EH (cell line): ENCODE measurements at regions not wholly inside any gene's neighbourhood (a gene's known extent, or its start where the extent isn't known, plus 50 kb on each side); places are given as distances from the start of the nearest gene placed in this dataset.
"Not testable (repeated sequence)": the region's sequence is repeated elsewhere in the genome, so short reads cannot be mapped to it uniquely, and the experiment has no call there.

Experiments
- DNase-seq: peaks from one replicate; pipeline ENCODE4 v3.0.0-alpha.2; 2015; ENCODE audit warnings: low read depth

- peak; percentile 26 for DNase-seq
Observed at GRCh38 chr6:105726902-105727655, 324.2 kb upstream of the PREP start.

- DNase-seq = no peak
Observed at GRCh38 chr6:105714846-105715245, 312.0 kb upstream of the PREP start.

DNA sequence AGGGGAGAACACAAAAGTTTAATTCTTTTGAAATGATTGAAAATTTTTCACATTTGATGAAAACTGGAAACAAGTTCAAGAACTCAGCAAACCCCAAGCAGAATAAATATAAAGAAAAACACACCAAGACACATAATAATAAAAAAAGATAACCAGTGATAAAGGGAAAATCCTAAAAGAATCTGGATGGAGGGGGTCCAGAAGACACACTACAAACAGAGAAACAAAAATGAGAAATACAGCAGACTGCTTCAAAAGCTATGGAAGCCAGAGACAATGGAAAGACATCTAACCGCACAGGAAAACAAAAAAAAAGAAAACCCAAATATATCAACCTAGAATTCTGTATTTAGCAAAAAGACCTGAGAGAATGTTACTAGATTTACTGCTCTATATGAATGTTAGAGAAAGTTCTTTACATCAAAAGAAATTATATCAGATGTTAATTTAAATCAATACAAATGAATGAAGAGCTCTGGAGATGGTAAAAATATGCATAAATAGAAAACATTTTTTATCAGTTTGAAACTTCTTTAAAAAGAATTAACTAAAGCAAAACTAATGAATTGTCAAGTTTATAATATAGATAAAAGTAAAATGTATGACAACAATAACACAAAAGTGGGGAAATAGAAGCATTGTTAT, 310.7 kb upstream of the PREP start:
- DNase-seq = peak; percentile 21

GRCh38 chr6:105711216-105711615, 308.3 kb upstream of the PREP start:
- DNase-seq = peak; percentile 73

DNA sequence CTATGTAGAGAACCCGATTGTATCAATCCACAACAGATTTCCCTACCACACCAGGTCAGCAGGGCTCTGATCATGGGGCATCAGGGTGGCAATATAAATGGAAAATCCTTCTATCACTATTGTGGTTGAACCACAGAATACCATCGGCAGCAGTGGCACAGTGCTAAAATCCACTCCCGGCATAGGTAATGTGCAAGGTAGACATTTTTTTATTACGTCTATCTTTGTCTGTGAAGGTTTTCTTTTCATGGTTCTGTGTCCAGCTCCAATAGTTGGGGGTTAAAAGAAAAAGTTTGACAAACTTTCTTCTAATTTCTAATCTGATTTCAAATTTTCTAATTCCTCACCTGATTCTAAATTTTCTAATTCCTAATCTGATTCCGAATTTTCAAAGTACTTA, 302.7 kb upstream of the PREP start:
- DNase-seq = no peak

DNA sequence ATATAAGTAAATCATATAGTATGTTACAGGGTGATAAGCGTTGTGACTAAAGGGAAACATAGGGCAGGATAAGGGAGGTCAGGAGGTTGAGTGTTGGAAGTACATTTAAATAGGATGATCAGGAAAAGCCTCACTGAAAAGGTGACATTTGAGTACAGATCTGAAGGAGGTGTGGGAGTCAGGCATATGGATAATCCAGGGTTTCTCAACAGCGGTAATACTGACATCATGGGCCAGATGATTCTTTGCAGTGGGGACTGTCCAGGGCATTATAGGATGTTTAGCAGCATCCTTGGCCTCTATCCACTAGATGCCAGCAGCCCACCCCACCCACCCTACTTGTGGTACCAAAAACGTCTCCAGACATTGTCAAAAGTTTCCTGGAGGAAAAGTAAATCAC, 292.6 kb upstream of the PREP start:
- no peak for DNase-seq

GRCh38 chr6:105692613-105693215, 289.8 kb upstream of the PREP start:
- no peak for DNase-seq

DNA sequence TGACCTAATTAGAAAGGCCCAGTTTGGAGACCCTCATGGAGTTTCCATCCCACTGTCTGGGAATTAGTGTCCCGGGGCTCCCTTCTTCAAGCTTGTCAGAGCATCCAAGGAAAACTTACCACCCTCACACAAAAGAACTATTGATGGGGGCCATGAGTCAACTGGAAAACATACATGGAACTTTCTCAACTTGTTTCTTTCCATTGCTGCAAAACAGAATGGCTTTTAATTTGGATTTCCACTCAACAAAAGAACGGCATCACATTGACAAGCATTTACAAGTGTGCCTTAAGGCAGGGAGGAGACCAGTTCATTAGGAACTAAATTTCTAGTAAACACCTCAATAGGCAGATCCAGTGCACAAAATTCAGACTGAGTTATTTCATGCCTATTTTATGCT, 289.1 kb upstream of the PREP start:
- no peak for DNase-seq

- DNase-seq = no peak
Observed at GRCh38 chr6:105691081-105691480, 288.2 kb upstream of the PREP start.

- DNase-seq = no peak
Observed at GRCh38 chr6:105688573-105688972, 285.7 kb upstream of the PREP start.

DNA sequence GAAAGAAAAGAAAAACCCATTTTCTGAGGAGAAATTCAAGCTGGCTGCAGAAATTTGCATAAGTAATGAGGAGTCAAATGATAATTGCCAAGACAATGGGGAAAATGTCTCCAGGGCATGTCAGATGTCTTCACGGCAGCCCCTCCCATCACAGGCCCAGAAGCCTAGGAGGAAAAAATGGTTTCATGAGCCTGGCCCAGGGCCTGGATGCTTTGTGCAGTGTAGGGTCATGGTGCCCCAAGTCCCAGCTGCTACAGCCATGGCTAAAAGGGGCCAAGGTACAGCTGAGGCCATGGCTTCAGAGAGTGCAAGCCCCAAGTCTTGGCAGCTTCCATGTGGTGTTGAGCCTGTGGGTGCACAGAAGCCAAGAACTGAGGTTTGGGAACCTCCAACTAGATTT, 283.9 kb upstream of the PREP start:
- not testable (repeated sequence) for DNase-seq

DNA sequence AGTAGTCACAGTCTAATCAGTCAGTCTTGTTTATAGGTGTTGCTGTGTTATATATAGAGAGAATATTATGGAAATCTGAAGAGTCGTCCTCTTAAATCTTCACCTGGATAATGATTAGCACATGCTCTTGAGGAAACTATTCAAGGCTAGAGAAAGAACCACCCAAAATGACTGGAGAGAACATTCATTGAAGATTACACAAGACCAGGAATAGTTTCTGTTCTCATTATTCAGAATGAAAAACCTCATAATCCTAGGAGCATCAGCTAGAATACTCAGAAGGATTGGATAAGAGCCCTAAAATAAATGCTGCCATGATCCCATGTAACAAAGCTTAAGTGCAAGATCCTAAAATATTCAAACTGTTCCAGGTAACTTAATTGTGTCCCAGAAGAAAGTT, 278.2 kb upstream of the PREP start:
- no peak for DNase-seq

- DNase-seq = no peak
Observed at GRCh38 chr6:105680131-105680530, 277.2 kb upstream of the PREP start.

GRCh38 chr6:105678516-105678915, 275.6 kb upstream of the PREP start:
- peak; percentile 30 for DNase-seq

GRCh38 chr6:105677671-105678475, 275.0 kb upstream of the PREP start:
- peak; percentile 17 for DNase-seq

GRCh38 chr6:105676857-105677256, 274.0 kb upstream of the PREP start:
- no peak for DNase-seq

DNA sequence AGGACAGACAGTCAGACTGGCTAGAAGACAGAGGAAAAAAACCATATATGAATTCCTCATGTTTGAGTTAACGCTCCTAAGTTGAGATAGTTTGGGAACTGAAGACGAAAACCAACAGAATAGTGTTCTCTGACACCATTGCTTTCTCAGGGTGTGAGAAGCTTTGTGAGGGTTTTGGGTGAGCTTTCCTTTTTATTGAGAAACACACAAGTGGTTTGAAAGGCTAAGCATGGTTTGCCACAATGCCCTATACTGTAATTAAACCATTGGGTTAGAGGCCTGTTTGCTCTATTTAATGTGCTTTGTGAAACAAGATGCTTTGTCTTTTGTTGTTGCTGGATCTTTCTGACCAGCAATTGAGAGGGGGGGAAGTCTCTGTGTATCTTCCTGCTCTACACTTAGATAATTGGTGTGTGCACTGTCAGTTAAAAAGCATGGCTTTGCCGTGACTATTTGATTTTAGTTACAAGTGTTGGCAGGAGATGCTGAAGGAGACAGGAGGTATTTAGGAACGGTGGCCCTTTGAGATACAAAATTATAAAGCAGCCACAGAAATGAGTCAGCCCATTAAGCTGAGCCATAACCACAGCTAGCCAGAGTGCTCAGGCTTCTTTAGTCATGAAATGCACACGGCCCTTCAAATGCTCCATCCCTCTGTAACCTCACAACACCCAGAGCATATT, 273.0 kb upstream of the PREP start:
- DNase-seq = peak; percentile 98

- not testable (repeated sequence) for DNase-seq
Observed at GRCh38 chr6:105672856-105673538, 270.1 kb upstream of the PREP start.

DNA sequence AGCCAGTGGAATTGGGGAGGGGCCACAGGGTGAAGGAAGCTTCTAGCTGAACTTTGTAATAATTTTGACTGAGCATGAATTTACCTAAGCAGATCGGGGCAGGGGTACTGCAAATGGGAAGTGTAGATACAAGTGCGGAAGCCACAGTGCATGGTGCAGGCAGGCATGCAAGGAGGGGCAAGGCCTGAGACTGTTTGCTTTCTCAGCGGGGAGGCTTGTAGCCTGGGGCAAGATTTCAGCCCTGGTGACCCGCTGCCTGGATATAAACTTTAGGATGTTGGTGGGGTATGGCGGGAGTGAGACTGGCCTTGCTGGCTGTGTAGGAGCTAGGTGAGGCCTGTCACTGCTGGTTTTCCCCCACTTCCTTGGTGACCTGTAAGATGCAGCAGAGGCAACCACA, 266.4 kb upstream of the PREP start:
- DNase-seq = no peak

DNA sequence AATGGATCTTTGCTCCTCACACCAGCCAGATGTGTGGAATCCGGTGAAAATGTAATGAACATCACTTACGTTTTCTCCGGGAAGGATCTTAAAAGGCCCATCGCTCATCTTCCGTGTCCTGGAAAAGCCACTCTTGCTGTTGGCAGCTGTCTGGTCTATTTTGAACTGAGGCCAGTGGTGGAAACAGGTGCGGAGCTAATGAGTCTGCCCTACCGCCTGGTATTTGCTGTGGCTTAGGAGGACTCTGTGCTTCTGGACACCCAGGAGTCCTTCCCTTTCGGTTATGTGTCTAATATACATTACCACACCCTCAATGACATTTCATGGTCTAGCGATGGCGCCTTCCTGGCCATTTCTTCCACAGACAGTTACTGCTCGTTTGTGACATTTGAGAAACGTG, 264.2 kb upstream of the PREP start:
- no peak for DNase-seq

- no peak for DNase-seq
Observed at GRCh38 chr6:105664931-105665330, 262.0 kb upstream of the PREP start.
